GM19328 (cell line): ENCODE measurements at regions not wholly inside any gene's neighbourhood (a gene's known extent, or its start where the extent isn't known, plus 50 kb on each side); places are given as distances from the start of the nearest gene placed in this dataset.

Experiments
- ATAC-seq: cut with Tn5 transposase; IDR thresholded peaks from one replicate; pipeline ENCODE4 v1.9.1; 2021; ENCODE audit warnings: mild to moderate bottlenecking, moderate library complexity; ENCODE audit not compliant: unreplicated experiment

DNA sequence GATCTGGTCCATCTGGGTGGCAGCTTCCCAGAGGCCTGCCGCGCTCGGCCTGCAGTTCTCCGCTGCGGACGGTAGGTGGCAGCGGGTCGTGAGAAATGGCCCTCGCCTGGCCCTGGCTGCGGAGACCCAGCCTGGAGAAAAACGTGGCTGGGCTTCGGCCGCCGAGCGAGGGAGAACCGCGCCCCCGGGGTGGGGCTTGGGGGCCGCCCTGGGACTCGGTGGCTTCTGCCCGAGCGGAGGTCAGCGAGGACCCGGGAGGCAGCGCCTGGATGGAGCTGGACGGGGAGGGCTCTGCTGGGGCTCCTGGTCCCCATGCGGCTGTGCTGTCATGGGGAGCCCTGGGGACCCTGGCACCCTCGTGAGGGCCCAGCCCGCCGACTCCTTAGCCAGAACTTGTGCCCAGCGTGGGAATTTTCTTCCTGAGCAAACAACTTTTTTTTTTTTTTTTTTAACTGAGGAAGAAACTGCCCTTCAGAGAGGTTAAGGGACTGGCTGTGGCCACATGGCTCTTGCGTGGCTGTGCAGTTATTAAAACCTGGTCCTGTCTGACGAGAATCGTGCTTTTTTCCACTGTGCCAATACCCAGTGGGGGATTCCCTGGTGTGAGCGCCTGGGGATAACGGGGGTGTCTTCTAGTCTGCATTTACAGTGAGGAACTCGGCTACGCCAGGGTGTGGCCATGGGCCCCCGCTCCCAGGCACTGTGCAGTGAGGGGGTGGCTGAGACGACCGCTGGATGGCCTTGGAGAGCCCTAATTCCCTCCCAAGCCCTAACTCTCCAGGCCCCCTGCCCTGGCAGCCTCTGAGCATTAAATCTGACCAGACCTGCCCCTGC, 535.6 kb downstream of the INSC start:
- ATAC-seq = peak; percentile 98

GRCh38 chr11:15651033-15651432, 536.3 kb downstream of the INSC start:
- no peak for ATAC-seq

DNA sequence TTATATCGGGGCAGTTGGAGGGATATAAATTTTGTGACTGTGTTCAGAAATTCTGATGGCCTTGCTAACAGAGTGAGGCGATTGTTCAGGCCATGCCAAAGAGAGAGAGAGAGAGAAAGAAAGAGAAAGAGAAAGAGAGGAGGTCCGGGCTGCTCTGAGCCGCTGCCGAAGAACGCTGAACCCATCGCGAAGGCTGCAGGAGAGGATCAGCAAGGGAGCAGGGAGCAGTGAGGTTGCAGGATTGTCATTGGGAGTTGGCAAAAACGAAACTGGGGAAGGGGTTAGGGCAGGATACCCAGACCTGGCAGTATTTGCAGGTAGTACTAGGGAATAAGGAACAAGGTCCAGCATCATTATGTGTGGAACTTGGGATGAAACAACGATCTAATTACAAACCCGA, 537.1 kb downstream of the INSC start:
- ATAC-seq = no peak

DNA sequence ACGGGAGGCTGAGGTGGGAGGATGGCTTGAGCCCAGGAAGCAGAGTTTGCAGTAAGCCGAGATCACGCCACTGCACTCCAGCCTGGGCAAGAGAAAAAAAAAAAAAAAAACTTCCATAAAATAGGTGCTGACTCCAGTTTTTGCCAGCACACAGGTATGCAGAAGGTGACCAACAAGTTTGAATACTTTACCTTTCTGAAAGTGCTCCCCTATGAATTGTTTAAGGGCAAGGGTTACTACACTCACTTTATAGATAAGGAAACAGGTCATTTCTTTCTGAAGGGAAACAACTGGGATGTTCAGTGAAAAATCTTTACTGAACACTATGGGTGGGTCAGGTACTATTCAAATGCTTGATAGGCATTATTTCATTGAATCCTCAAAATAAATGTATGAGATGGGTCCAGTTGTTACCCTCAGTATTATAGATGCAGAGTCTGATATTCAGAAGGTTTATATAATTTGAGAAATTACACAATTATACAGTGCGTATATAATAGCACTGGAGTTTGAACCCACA, 538.5 kb downstream of the INSC start:
- no peak for ATAC-seq

DNA sequence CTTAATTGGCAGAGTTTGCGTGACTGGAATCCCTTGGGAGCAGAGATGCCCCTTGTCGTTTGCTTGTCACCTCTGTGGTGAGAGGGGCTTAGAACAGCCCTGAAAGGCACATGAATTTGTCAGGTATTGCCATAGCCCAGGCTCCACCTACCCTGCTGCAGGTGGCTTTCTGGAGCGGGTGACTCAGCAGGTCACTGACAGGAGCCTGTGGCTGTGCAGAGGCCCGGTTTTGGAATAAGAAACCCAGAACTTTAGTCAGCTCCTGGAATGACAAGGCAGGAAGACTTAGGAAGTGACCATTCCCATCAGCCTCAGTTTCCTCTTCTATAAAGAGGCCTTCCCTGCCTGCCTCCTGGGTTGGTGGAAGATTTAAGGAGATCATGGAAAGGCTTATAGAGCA, 539.7 kb downstream of the INSC start:
- no peak for ATAC-seq

GRCh38 chr11:15655552-15655951, 540.8 kb downstream of the INSC start:
- no peak for ATAC-seq

DNA sequence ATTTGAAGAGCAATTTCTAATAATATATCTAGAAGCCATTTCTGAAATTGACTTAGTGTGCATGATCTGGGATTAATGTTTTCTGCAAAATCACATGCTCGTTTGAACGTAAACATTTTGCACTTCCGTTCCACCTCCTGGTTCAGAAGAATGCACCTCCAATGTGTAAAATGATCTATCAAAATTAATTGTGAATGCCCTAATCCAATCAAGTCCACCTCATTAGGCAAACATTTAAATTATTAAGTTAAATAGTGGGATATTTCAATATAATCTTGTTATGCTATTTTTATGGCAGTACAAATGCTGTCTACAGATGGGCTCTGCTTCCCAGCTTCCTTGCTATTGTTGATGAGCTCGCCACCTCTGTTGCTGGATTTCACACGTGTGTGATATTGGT, 542.5 kb downstream of the INSC start:
- ATAC-seq = no peak

DNA sequence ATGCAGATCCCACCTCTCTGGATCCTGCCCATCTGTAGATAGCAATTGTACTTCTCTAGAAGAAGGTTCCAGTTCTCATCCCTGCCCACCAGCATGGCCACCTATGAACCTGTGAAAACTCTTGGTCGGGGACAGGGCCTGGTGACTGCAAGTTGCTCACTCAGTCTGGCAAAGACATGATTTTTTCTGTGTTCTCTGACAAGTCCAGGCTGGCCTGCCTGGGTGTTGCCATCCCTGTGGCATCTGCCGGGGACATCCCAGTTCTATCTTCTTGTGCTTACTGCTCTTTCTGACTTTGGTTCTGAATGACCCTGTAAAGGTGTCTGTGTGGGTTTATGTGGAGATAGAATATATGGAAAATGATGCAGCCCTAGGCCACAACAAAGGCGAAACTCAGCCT, 545.8 kb downstream of the INSC start:
- no peak for ATAC-seq

- ATAC-seq = no peak
These were observed 547.6 kb downstream of the INSC start for GRCh38 chr11:15662285-15662684.

DNA sequence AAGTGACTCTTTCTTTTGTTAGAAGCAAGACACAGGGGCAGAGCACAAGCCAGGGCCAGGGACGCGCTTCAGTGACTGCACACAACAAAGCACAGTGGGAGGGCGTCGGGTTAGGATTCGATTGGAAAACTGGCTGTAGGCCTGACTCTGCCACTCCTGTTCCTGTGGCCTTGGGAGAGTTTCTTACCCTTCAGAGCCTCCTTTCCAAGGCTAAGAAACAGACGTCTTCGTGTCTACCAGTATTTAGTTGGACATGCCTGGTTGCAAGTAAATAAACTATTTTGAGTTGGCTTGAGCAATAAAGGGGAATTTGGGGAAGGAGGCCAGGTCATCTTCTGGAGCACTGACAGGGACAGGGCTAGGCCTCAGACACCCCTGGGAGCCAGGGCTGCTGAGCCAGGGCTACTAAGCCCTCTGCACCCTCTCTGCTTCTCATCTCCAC, 549.1 kb downstream of the INSC start:
- no peak for ATAC-seq

DNA sequence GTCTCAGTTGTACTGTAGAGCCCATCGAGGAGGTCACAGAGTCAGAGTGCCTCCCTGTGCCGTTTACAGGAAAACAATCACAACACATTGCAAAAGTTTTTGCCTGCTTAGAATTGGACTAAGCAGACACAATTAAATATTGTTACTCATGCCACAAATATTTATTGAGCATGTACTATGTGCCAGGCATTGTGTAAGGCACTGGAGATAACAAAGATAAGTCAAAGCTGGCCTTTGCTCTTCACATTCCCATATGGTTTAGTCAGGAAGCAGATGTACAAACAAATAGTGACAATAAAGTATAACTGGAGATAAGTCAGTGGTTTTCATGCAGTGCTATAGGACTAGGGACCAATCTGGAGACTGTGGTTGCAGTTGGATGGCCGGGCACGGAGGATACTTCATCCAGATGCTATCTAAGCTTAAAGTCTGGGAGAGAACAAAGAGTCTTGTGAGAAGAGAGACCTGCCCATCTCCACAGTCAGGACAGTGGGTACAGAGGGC, 550.7 kb downstream of the INSC start:
- ATAC-seq = no peak

DNA sequence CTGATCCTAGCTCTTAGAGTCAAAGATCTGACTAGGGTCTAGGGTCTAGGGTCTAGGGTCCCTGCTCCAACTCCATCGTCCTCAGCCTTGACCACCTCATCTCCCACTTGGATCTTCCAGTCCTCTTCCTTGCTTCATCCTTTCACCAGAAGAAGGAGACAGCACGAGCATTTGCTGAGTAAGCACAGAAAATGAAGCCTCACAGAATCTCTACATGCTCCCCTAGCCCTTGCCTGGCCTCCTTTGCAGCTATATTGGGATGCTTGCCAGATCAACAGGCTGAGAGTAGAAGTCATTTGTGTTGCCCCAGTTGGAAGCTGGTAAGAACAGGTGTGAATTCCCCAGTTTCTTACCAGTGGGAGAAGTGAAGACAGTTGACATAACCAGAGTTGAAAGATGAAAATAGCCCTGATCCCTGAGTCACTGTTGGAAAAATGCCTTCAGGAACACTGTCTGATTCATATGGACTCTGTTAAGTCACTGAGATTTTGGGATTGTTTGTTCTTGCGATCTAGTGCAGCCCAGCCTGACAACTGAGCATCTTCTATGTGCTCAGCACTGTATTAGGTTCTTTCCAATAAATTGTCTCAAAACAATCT, 552.5 kb downstream of the INSC start:
- ATAC-seq = no peak

- ATAC-seq = no peak
These were observed 554.0 kb downstream of the INSC start for GRCh38 chr11:15668718-15669117.

DNA sequence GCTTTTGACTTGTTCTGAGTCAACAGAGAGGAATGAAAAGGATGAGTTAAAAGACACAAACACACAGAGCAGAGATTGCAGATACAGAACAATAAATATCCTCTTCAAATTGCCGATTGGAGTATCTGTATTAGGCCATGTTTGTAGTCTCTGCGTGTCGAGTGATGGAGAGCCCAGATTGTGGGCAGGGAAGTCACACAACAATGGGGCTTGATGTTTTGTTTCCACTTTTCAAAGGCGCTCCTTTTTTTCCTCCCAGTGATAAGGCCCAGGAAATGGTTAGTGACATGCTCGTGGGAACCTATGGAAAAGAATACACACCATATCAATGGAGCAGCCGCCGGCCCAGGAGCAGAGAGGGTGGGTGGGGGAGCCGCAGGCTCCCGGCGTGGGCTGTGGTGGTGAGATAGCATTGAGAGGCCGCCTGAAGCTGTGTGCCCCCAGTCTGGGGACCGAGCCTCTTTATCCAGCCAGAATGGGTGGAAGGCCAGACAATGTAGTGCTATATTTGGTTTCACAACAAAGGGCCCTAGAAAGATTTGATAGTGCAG, 555.9 kb downstream of the INSC start:
- no peak for ATAC-seq

DNA sequence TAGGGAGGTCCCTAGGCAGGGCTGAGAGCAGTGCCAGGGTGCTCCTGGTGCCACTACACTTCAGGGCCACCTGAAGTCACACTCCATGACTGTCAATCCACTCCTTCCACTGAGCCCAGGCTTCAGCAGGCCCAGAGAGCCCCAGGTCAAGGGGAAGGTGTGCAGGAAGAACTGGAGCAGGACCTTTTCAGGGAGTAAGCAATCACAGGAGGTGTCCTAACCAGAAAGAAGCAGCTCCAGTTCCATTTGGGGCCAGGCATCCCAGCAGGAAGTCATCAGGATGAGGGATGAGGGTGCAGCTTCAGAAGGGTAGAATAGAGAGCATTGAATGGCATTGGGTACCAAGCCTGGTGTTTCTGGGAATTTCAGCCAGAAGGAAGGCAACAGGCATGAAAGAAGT, 556.5 kb downstream of the INSC start:
- ATAC-seq = no peak

DNA sequence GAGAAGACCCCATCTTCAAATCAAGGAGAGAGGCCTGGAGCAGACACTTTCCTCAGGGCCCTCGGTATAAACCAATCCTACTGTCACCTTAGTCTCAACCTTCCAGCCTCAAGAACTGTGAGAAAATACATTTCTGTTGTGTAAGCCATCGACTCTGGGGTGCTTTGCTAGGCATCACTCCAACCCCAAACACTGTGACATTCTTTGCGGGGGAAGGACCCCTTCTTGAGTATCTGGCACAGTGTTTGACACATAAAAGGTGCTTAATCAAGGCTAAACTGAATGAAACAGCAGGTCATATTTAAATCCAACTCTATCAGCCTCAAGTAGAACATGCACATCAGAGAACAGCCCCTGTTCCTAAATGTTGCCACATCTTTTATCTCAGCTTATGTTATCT, 558.1 kb downstream of the INSC start:
- ATAC-seq = no peak

- no peak for ATAC-seq
These were observed 558.7 kb downstream of the INSC start for GRCh38 chr11:15673408-15673831.

DNA sequence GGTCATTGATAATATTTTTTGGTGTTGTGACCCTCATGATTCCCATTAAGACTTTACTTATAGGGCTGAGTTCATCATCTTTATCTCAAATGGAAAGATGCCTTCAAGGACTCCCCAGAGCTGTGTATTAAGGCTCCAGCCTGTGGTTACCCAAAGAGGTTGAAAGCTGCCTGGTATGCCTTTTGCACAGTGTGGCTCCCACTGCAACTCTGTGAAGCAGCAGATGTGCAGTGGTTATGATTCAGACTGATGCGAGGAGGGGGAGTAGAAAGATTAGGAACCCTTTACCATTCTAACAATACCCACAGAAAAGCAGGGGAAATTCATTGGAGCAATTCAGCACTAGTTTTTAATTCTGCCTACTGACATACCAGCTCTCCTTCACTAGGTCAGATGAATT, 560.0 kb downstream of the INSC start:
- no peak for ATAC-seq

DNA sequence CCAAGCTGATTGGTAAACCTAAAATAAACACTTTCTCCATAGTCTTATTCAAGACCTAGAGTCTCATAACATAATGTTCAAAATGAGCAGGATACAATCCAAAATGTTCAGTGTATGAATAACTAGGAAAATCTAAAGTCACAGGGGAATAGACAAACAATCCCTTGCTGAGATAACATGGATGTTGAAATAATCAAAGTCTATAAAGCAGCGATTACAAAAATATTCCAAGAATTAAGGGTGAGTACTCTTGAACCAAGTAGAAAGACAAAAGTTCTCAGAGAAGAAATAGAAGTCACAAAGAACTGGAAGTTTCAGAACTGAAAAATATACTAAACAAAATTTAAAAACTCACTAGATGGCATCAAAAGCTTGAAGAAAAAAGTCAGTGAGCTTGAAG, 561.0 kb downstream of the INSC start:
- ATAC-seq = no peak

- ATAC-seq = no peak
These were observed 562.5 kb downstream of the INSC start for GRCh38 chr11:15677181-15677580.

DNA sequence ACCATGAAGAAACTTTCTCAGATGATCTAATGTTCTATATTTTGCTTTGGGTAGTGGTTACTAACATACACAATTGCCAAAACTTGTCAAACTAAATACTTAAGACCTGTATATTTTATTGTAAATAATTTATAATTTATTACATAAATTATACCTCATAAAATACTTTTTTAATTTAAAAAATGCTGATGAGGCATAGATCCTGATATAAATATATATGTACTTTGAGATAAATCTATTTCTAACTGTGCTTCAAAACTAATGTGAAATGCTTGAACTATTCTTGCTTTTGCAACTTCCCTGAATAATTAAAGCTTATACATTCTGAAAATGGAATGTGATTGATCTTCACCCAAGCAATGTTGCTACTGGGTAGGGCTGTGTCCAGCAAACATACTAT, 568.8 kb downstream of the INSC start:
- ATAC-seq = no peak

DNA sequence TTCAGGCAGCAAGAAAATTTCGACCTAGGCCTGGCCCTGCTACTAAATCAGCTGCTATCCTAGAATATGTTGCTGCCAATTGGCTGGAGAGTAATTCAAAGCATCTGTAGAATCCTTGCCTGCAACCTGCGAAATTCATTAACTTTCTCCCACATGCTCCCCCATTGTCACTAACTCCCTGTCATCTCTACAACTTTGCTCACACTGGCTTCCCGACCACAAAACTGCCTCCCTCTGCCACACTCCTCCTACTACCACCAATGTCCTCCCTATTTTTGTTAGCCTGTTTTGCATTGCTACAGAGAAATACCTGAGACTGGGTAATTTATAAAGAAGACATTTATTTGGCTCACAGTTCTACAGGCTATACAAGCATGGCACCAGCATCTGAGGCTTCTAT, 570.6 kb downstream of the INSC start:
- no peak for ATAC-seq
